Omental fat pad (tissue), 3 donors: ENCODE measurements at regions not wholly inside any gene's neighbourhood (a gene's known extent, or its start where the extent isn't known, plus 50 kb on each side); places are given as distances from the start of the nearest gene placed in this dataset.
"Not testable (repeated sequence)": the region's sequence is repeated elsewhere in the genome, so short reads cannot be mapped to it uniquely, and the experiment has no call there.

Source experiments
- ATAC-seq: fragments of 150-250 bp; one replicate; pipeline ENCODE4 v1.9.1; 2016; ENCODE audit warnings: mild to moderate bottlenecking, moderate library complexity; ENCODE audit not compliant: low FRiP score
- DNase-seq: peaks from one replicate; pipeline ENCODE4 v3.0.0-alpha.2; 2019; ENCODE audit warnings: low spot score
- TF ChIP-seq, protein P1 (sequence below), 3 donors: fragments of 450-650 bp; IDR thresholded peaks; one replicate each; pipeline ENCODE4 v1.5.1; 2016 to 2017; ENCODE audit warnings: antibody characterized with exemption in 3 of 3, mild to moderate bottlenecking in 3 of 3, moderate library complexity in 2 of 3

DNA sequence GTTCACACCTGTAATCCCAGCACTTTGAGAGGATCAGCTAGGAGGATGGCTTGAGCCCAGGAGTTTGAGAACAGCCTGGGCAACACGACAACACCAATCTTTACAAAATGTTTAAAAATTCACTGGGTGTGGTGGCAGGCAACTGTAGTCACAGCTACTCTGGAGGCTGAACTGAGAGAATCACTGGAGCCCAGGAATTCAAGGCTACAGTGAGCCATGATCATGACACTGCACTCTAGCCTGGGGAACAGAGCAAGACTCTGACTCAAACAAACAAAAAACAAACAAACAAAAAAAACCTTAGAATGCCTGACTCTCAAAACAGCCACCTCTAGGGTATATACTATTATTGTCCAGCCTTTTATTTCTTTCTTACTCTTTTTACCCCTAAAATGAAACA lies 56.5 kb upstream of the PAPSS2 start:
- TF ChIP-seq, protein P1, sequence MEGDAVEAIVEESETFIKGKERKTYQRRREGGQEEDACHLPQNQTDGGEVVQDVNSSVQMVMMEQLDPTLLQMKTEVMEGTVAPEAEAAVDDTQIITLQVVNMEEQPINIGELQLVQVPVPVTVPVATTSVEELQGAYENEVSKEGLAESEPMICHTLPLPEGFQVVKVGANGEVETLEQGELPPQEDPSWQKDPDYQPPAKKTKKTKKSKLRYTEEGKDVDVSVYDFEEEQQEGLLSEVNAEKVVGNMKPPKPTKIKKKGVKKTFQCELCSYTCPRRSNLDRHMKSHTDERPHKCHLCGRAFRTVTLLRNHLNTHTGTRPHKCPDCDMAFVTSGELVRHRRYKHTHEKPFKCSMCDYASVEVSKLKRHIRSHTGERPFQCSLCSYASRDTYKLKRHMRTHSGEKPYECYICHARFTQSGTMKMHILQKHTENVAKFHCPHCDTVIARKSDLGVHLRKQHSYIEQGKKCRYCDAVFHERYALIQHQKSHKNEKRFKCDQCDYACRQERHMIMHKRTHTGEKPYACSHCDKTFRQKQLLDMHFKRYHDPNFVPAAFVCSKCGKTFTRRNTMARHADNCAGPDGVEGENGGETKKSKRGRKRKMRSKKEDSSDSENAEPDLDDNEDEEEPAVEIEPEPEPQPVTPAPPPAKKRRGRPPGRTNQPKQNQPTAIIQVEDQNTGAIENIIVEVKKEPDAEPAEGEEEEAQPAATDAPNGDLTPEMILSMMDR (IDR thresholded peaks at IDR 0.05): no peak
- ATAC-seq: no peak
- DNase-seq: no peak

DNA sequence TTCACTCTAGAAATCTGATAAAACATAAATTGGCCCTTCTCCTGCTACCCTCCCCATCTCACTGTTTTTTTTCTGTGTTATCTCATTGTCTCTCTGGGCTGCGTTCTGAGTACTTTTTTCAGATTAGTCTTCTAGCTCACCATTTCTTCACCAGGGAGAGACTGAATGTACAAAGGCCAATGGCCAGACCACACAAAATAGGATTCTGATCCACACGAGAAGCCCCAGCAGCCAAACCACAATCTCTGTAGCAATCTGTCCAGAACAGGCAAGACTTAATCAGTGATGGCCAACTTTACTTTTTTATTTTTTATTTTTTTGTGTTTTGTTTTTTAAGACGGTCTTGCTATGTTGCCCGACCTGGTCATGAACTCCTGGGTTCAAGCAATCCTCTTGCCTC lies 55.9 kb upstream of the PAPSS2 start:
- no peak for ATAC-seq
- TF ChIP-seq, protein P1 (IDR thresholded peaks at IDR 0.05): no peak
- DNase-seq: no peak

DNA sequence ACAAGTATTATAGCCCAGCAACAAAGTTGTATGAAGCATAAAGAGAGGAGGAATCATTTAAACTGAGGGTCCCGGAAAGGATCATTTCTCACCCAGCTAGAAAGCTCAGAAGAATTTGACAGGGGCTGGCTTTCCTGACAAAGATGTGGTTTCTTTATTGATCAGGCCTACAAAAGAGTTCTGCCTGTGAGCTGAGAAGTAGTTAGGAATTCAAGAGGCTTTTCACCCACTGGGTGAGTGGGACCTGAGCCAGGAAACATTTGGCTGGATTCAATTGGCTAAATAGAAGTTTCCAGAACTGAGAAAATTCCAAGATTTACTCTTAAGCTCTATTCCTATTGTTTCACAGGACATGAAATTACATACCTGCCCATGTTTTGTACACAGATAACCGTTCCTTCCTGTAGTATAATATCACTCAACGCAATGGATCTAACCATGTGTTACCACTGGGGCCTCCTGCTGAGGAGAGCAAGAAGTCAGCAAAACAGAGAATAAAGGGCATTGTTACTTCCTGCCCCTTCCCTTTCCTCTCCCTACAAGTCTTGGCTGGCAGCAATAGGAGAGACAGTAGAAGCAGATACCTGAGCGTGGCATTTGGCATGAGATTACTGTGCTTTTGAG lies 53.9 kb upstream of the PAPSS2 start:
- TF ChIP-seq, protein P1 (IDR thresholded peaks at IDR 0.05): no peak
- no peak for DNase-seq
- no peak for ATAC-seq

DNA sequence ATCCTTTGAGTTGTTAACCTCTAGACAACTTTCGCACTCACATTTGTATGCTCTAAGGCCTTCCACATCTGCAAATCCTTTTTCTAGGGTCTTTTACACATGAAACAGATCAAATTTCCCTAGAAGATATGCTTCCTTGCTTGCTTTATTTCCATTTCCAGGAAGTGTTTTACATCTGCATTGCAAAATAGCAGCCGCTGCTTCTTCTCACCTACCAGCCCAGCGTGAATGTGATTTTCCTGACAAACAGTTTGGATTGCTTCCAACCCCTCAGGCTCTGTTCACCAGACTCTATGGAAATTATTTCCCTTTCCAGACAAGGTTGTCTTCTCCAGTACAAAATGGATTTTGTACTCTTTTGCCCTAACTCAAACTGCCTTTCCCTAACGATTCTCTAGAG lies 50.9 kb upstream of the PAPSS2 start:
- peak; percentile 54 for ATAC-seq
- TF ChIP-seq, protein P1 (IDR thresholded peaks at IDR 0.05): no peak
- DNase-seq: no peak

DNA sequence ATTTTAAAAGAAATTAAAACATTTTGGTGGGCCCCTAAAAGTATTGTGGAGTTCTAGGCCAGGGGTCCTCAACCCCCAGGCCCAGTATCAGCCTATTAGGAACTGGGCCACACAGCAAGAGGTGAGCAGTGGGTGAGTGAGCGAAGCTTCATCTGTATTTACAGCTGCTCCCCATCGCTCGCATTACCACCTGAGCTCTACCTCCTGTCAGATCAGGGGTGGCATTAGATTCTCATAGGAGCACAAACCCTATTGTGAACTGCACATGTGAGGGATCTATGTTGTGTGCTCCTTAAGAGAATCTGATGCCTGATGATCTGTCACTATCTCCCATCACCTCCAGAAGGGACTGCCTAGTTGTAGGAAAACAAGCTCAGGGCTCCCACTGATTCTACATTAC lies 50.1 kb upstream of the PAPSS2 start:
- not testable (repeated sequence) for DNase-seq, ATAC-seq
